SK-N-SH treated with all-trans-retinoic acid at 6 μM for 48 hours (cell line): ENCODE measurements at regions not wholly inside any gene's neighbourhood (a gene's known extent, or its start where the extent isn't known, plus 50 kb on each side); places are given as distances from the start of the nearest gene placed in this dataset.
"Not testable (repeated sequence)": the region's sequence is repeated elsewhere in the genome, so short reads cannot be mapped to it uniquely, and the experiment has no call there.

Experiments used
- ATAC-seq: fragments of 200-7000 bp; cut with Tn5 transposase; 3 replicates; pipeline ENCODE4 v1.9.1; 2020; ENCODE audit warnings: mild to moderate bottlenecking, moderate library complexity
- ARNTL ChIP-seq: fragments of 450-650 bp; formaldehyde crosslinking; IDR thresholded peaks from 2 replicates; pipeline ENCODE4 v1.5.0; 2020; ENCODE audit warnings: low read depth, mild to moderate bottlenecking, moderate library complexity, borderline replicate concordance
- BACH2 ChIP-seq: fragments of 250-450 bp; sonication (Bioruptor Pico); IDR thresholded peaks from 2 replicates; pipeline ENCODE4 v1.9.0; 2021; ENCODE audit warnings: mild to moderate bottlenecking, borderline replicate concordance
- CREB5 ChIP-seq: fragments of 250-450 bp; sonication (Bioruptor Pico); IDR thresholded peaks from 2 replicates; pipeline ENCODE4 v1.5.1; 2020; ENCODE audit warnings: low read depth, mild to moderate bottlenecking, moderate library complexity
- ESRRG ChIP-seq: fragments of 250-450 bp; sonication (Bioruptor Pico); IDR thresholded peaks from 2 replicates; pipeline ENCODE4 v1.6.1; 2021; ENCODE audit warnings: mild to moderate bottlenecking
- GLIS3 ChIP-seq: fragments of 250-450 bp; sonication (Bioruptor Pico); IDR thresholded peaks from 2 replicates; pipeline ENCODE4 v1.5.0; 2020; ENCODE audit warnings: mild to moderate bottlenecking, moderate library complexity
- ISL1 ChIP-seq: fragments of 250-450 bp; sonication (Bioruptor Pico); IDR thresholded peaks from 2 replicates; pipeline ENCODE4 v2.1.2; 2022; ENCODE audit warnings: mild to moderate bottlenecking, moderate library complexity
- OSR1 ChIP-seq: fragments of 250-450 bp; sonication (Bioruptor Pico); IDR thresholded peaks from 2 replicates; pipeline ENCODE4 v1.8.0; 2022; ENCODE audit warnings: moderate library complexity, mild to moderate bottlenecking, inconsistent platforms
- PPARA ChIP-seq: fragments of 250-450 bp; sonication (Bioruptor Pico); IDR thresholded peaks from 2 replicates; pipeline ENCODE4 v1.5.0; 2020; ENCODE audit warnings: mild to moderate bottlenecking, borderline replicate concordance
- RARB ChIP-seq: fragments of 250-450 bp; sonication (Bioruptor Pico); IDR thresholded peaks from 2 replicates; pipeline ENCODE4 v1.8.0; 2021; ENCODE audit warnings: mild to moderate bottlenecking, moderate library complexity
- SNAI2 ChIP-seq: fragments of 250-450 bp; sonication (Bioruptor Pico); IDR thresholded peaks from 2 replicates; pipeline ENCODE4 v1.5.0; 2020; ENCODE audit warnings: mild to moderate bottlenecking, moderate library complexity
- TCF4 ChIP-seq: fragments of 250-450 bp; sonication (Bioruptor Pico); IDR thresholded peaks from 2 replicates; pipeline ENCODE4 v1.8.0; 2021; ENCODE audit warnings: mild to moderate bottlenecking, moderate library complexity, borderline replicate concordance
- TOX ChIP-seq: fragments of 250-450 bp; sonication (Bioruptor Pico); IDR thresholded peaks from 2 replicates; pipeline ENCODE4 v1.8.0; 2021; ENCODE audit warnings: mild to moderate bottlenecking, moderate library complexity, borderline replicate concordance
- ZC3H10 ChIP-seq: fragments of 250-450 bp; sonication (Bioruptor Pico); IDR thresholded peaks from 2 replicates; pipeline ENCODE4 v1.5.1; 2021; ENCODE audit warnings: mild to moderate bottlenecking, moderate library complexity
- ZFP3 ChIP-seq: fragments of 250-450 bp; sonication (Bioruptor Pico); IDR thresholded peaks from 2 replicates; pipeline ENCODE4 v1.5.0; 2020; ENCODE audit warnings: mild to moderate bottlenecking, moderate library complexity
- ZNF565 ChIP-seq: fragments of 450-650 bp; formaldehyde crosslinking; conservative IDR thresholded peaks from 2 replicates; pipeline ENCODE4 v1.5.0; 2020; ENCODE audit warnings: low read depth, mild to moderate bottlenecking, moderate library complexity
- ZNF70 ChIP-seq: fragments of 450-650 bp; formaldehyde crosslinking; IDR thresholded peaks from 2 replicates; pipeline ENCODE4 v1.5.0; 2020; ENCODE audit warnings: mild to moderate bottlenecking, moderate library complexity
- TF ChIP-seq, protein P1 (sequence below): fragments of 250-450 bp; sonication (Bioruptor Pico); IDR thresholded peaks from 2 replicates; pipeline ENCODE4 v1.5.1; 2021; ENCODE audit warnings: mild to moderate bottlenecking, moderate library complexity
- TF ChIP-seq, protein P2 (sequence below): fragments of 250-450 bp; sonication (Bioruptor Pico); IDR thresholded peaks from 2 replicates; pipeline ENCODE4 v1.8.0; 2020; ENCODE audit warnings: mild to moderate bottlenecking, moderate library complexity, borderline replicate concordance
- TF ChIP-seq, protein P3 (sequence below): fragments of 250-450 bp; sonication (Bioruptor Pico); IDR thresholded peaks from 2 replicates; pipeline ENCODE4 v1.8.0; 2021; ENCODE audit warnings: low read depth, mild to moderate bottlenecking, moderate library complexity, borderline replicate concordance
- TF ChIP-seq, protein P4 (sequence below): fragments of 250-450 bp; sonication (Bioruptor Pico); IDR thresholded peaks from 2 replicates; pipeline ENCODE4 v1.5.0; 2020; ENCODE audit warnings: mild to moderate bottlenecking, moderate library complexity

DNA sequence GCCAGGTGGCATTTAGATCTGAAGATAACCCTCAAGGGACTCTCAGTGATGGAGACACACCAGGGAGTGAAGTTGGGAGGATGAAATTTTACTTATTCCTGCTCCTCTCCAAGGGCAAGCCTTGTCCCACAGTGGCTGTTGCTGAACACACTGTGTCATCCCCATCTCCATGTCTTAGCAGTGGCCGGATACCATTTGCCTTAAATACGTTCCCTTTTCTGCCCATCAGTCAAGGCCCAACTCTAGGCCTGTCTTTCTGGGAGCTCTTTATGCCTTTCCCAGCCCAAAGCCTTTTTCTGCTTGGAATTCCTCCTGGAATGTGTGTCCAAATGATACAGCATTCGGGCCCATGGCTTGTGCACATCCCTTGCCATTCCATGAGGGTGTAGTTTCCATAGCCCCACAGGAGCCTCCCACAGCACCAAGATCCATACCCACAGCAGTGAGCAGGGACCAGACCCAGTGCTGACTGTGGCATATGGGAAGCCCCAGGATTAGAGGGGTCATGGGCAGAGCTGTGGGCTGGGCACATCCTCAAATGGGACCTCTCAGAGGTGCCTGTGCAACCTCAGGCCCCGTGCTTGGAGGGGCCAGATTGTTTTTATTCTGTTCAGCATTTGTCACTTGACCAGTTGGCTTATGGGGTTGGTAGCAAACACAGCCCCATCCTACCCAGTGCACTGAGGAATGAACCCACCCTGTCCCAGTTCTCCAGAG, 63.7 kb upstream of the PRR23C start:
- no peak for ATAC-seq

DNA sequence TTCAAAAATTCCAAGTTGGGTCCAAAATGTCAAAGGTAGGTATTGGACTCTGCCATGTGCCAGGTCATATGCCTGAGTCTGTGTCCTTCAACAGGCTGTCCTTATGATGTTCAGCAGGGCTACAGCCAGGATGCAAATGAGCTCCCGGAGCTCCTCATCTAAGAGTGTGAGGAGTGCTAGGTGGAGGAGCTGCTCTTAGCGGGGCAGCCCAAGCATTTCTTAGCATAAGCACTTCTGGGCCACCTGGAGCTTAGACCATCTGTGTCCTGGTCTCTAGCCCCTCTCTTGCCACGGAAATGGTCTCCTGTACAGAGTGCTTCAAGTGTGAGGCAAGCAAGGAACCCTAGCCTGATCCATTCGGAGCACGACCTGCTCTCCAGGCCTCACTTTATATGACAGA, 64.6 kb upstream of the PRR23C start:
- no peak for ATAC-seq
- no peak for TF ChIP-seq ESRRG
- no peak for TF ChIP-seq ZFP3 (CRISPR knock-in tag)
- no peak for TF ChIP-seq TCF4 (CRISPR knock-in tag)
- no peak for TF ChIP-seq ZNF565
- TF ChIP-seq CREB5 (CRISPR knock-in tag), result no peak
- no peak for TF ChIP-seq TOX
- TF ChIP-seq, protein P1, sequence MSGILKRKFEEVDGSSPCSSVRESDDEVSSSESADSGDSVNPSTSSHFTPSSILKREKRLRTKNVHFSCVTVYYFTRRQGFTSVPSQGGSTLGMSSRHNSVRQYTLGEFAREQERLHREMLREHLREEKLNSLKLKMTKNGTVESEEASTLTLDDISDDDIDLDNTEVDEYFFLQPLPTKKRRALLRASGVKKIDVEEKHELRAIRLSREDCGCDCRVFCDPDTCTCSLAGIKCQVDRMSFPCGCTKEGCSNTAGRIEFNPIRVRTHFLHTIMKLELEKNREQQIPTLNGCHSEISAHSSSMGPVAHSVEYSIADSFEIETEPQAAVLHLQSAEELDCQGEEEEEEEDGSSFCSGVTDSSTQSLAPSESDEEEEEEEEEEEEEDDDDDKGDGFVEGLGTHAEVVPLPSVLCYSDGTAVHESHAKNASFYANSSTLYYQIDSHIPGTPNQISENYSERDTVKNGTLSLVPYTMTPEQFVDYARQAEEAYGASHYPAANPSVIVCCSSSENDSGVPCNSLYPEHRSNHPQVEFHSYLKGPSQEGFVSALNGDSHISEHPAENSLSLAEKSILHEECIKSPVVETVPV (CRISPR knock-in tag), result no peak
- TF ChIP-seq OSR1, result no peak
- no peak for TF ChIP-seq PPARA
- no peak for TF ChIP-seq RARB (CRISPR knock-in tag)
- no peak for TF ChIP-seq ISL1
- TF ChIP-seq, protein P2, sequence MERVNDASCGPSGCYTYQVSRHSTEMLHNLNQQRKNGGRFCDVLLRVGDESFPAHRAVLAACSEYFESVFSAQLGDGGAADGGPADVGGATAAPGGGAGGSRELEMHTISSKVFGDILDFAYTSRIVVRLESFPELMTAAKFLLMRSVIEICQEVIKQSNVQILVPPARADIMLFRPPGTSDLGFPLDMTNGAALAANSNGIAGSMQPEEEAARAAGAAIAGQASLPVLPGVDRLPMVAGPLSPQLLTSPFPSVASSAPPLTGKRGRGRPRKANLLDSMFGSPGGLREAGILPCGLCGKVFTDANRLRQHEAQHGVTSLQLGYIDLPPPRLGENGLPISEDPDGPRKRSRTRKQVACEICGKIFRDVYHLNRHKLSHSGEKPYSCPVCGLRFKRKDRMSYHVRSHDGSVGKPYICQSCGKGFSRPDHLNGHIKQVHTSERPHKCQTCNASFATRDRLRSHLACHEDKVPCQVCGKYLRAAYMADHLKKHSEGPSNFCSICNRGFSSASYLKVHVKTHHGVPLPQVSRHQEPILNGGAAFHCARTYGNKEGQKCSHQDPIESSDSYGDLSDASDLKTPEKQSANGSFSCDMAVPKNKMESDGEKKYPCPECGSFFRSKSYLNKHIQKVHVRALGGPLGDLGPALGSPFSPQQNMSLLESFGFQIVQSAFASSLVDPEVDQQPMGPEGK, result no peak
- TF ChIP-seq, protein P3, sequence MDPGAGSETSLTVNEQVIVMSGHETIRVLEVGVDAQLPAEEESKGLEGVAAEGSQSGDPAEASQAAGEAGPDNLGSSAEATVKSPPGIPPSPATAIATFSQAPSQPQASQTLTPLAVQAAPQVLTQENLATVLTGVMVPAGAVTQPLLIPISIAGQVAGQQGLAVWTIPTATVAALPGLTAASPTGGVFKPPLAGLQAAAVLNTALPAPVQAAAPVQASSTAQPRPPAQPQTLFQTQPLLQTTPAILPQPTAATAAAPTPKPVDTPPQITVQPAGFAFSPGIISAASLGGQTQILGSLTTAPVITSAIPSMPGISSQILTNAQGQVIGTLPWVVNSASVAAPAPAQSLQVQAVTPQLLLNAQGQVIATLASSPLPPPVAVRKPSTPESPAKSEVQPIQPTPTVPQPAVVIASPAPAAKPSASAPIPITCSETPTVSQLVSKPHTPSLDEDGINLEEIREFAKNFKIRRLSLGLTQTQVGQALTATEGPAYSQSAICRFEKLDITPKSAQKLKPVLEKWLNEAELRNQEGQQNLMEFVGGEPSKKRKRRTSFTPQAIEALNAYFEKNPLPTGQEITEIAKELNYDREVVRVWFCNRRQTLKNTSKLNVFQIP, result no peak
- no peak for TF ChIP-seq SNAI2 (CRISPR knock-in tag)
- TF ChIP-seq ZNF70, result no peak
- TF ChIP-seq ARNTL, result no peak
- TF ChIP-seq, protein P4, sequence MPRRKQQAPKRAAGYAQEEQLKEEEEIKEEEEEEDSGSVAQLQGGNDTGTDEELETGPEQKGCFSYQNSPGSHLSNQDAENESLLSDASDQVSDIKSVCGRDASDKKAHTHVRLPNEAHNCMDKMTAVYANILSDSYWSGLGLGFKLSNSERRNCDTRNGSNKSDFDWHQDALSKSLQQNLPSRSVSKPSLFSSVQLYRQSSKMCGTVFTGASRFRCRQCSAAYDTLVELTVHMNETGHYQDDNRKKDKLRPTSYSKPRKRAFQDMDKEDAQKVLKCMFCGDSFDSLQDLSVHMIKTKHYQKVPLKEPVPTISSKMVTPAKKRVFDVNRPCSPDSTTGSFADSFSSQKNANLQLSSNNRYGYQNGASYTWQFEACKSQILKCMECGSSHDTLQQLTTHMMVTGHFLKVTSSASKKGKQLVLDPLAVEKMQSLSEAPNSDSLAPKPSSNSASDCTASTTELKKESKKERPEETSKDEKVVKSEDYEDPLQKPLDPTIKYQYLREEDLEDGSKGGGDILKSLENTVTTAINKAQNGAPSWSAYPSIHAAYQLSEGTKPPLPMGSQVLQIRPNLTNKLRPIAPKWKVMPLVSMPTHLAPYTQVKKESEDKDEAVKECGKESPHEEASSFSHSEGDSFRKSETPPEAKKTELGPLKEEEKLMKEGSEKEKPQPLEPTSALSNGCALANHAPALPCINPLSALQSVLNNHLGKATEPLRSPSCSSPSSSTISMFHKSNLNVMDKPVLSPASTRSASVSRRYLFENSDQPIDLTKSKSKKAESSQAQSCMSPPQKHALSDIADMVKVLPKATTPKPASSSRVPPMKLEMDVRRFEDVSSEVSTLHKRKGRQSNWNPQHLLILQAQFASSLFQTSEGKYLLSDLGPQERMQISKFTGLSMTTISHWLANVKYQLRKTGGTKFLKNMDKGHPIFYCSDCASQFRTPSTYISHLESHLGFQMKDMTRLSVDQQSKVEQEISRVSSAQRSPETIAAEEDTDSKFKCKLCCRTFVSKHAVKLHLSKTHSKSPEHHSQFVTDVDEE (CRISPR knock-in tag), result no peak
- TF ChIP-seq BACH2, result no peak
- TF ChIP-seq ZC3H10 (CRISPR knock-in tag), result no peak

More for the DNA sequence above, 63.7 kb upstream of the PRR23C start:
- TF ChIP-seq OSR1, result no peak
- TF ChIP-seq, all 23 proteins: peak for 0

DNA sequence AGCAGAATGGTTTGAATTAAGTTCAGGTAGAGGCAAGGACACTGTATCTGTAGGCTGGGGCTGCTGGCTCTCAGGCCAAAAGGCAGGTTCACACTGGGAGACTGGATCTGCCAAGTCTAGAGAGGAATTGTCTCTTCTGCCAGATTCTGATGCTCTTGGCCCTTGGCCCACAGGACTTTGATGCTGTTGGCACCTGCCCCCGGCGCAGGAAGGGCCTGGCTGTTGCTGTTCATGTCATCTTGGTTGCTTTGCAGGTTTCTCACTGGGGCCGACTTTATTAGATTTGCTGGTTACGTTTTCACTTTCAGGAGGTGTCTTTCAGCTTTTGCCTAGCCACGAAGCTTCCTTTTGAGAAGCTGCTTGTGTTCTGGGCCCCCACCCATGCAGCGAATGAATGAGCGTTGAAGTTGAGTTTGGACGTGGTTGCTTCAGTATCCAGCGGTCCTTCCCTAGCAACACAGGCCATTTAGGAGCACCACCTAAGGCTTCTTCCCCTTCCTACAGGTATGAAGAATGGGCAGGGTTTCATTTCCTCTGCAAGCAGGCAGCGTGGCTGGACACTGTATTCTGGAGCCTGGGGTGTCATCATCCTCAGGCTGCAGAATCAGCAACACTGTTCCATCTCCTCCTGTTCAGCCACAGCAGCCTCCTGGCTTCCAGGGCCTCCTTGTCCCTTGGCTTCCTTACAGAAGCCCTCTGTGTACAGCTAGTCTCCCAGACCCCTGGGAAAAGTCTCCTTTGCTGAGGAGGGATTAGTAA, 65.6 kb upstream of the PRR23C start:
- ATAC-seq, result no peak
- TF ChIP-seq RARB (CRISPR knock-in tag) (no peak), GLIS3 (no peak), ZC3H10 (CRISPR knock-in tag) (no peak), ESRRG (no peak), OSR1 (no peak), ARNTL (no peak), BACH2 (no peak), ZFP3 (CRISPR knock-in tag) (no peak), ISL1 (no peak), TCF4 (CRISPR knock-in tag) (no peak), PPARA (no peak), ZNF70 (no peak), CREB5 (CRISPR knock-in tag) (no peak), SNAI2 (CRISPR knock-in tag) (no peak)
- TF ChIP-seq, protein P4 (CRISPR knock-in tag), result no peak

DNA sequence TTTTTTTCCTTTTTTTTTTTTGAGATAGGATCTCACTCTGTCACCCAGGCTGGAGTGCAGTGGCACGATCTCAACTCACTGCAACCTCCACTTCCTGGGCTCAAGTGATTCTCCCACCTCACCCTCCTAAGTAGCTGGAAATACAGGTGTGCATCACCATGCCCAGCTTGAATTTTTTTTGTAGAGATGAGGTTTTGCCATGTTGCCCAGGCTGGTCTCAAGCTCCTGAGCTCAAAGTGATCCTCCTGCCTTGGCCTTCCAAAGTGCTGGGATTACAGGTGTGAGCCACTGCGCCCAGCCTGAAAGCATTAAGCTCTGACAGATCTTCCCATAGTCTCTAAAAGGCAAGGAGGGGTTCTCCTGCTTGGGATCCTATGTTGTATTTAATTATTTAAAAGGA, 66.2 kb upstream of the PRR23C start:
- not testable (repeated sequence) for ATAC-seq
